CD4-positive, alpha-beta T cell treated with Interleukin-4 for 4 hours (primary cell): ENCODE measurements at regions not wholly inside any gene's neighbourhood (a gene's known extent, or its start where the extent isn't known, plus 50 kb on each side); places are given as distances from the start of the nearest gene placed in this dataset.

Experiments
- DNase-seq: peaks from one replicate; pipeline ENCODE4 v3.0.0-alpha.2; 2020

- DNase-seq = no peak
Measured at GRCh38 chr3:182234881-182235280, 523.2 kb downstream of the SOX2 start.

- no peak for DNase-seq
Measured at GRCh38 chr3:182235504-182235903, 523.8 kb downstream of the SOX2 start.

- no peak for DNase-seq
Measured at GRCh38 chr3:182238126-182238525, 526.4 kb downstream of the SOX2 start.

GRCh38 chr3:182239316-182239715, 527.6 kb downstream of the SOX2 start:
- DNase-seq = no peak

- DNase-seq = no peak
Measured at GRCh38 chr3:182240474-182240873, 528.7 kb downstream of the SOX2 start.

GRCh38 chr3:182241196-182241765, 529.6 kb downstream of the SOX2 start:
- no peak for DNase-seq

- DNase-seq = no peak
Measured at GRCh38 chr3:182241766-182242488, 530.2 kb downstream of the SOX2 start.

GRCh38 chr3:182242489-182242942, 530.8 kb downstream of the SOX2 start:
- DNase-seq = no peak

GRCh38 chr3:182243625-182244024, 531.9 kb downstream of the SOX2 start:
- no peak for DNase-seq

- DNase-seq = no peak
Measured at GRCh38 chr3:182244222-182244971, 532.7 kb downstream of the SOX2 start.

GRCh38 chr3:182245059-182245458, 533.3 kb downstream of the SOX2 start:
- no peak for DNase-seq

GRCh38 chr3:182246870-182247269, 535.1 kb downstream of the SOX2 start:
- DNase-seq = no peak

GRCh38 chr3:182248349-182248880, 536.7 kb downstream of the SOX2 start:
- DNase-seq = no peak

GRCh38 chr3:182252802-182253201, 540.5 kb upstream of the ATP11B start:
- no peak for DNase-seq

GRCh38 chr3:182255158-182255557, 538.1 kb upstream of the ATP11B start:
- DNase-seq = no peak

GRCh38 chr3:182257361-182257760, 535.9 kb upstream of the ATP11B start:
- DNase-seq = no peak

GRCh38 chr3:182258538-182259177, 534.6 kb upstream of the ATP11B start:
- no peak for DNase-seq

GRCh38 chr3:182259579-182259978, 533.7 kb upstream of the ATP11B start:
- DNase-seq = no peak

- DNase-seq = no peak
Measured at GRCh38 chr3:182261041-182261440, 532.3 kb upstream of the ATP11B start.

GRCh38 chr3:182268711-182269110, 524.6 kb upstream of the ATP11B start:
- no peak for DNase-seq

- DNase-seq = no peak
Measured at GRCh38 chr3:182276512-182276911, 516.8 kb upstream of the ATP11B start.

GRCh38 chr3:182284793-182285192, 508.5 kb upstream of the ATP11B start:
- DNase-seq = no peak

- no peak for DNase-seq
Measured at GRCh38 chr3:182292591-182292990, 500.7 kb upstream of the ATP11B start.
